Cardiac muscle cell (in vitro differentiated cells and primary cell): ENCODE measurements at regions not wholly inside any gene's neighbourhood (a gene's known extent, or its start where the extent isn't known, plus 50 kb on each side); places are given as distances from the start of the nearest gene placed in this dataset.
A peak's percentile ranks its signal among the peaks of the same experiment; 100 is the strongest.

Experiments used
- DNase-seq, 2 donors: peaks; one replicate each; pipeline versions ENCODE4 v3.0.0 to v3.0.0-alpha.2; 2010 to 2017; ENCODE audit warnings: low read depth in 1 of 2, low spot score in 1 of 2
- H3K27ac ChIP-seq: fragments of 200-600 bp; sonication (generic); 2 replicates; pipeline ENCODE4 v1.5.1; 2016
- H3K27me3 ChIP-seq: fragments of 200-600 bp; sonication (generic); 2 replicates; pipeline ENCODE4 v1.6.0; 2016; ENCODE audit warnings: control low read depth
- H3K36me3 ChIP-seq: fragments of 200-600 bp; sonication (generic); 2 replicates; pipeline ENCODE4 v1.5.1; 2016; ENCODE audit warnings: control low read depth
- H3K4me1 ChIP-seq: fragments of 200-600 bp; sonication (generic); 2 replicates; pipeline ENCODE4 v1.8.1; 2017; ENCODE audit warnings: low read depth, mild to moderate bottlenecking, mixed run types
- H3K4me3 ChIP-seq: fragments of 200-600 bp; sonication (generic); 2 replicates; pipeline ENCODE4 v1.5.1; 2016; ENCODE audit warnings: mild to moderate bottlenecking
- H3K9me3 ChIP-seq: fragments of 200-600 bp; sonication (generic); 2 replicates; pipeline ENCODE4 v1.5.1; 2017; ENCODE audit warnings: low read depth, mild to moderate bottlenecking, control low read depth
- CTCF ChIP-seq: IDR thresholded peaks from 2 replicates; pipeline ENCODE4 v1.5.1; 2012; ENCODE audit warnings: low read depth, mild to moderate bottlenecking, low read length

- H3K4me3 ChIP-seq = no peak overlapping the region
- H3K27me3 ChIP-seq = no peaks in the 10 kb centered on the region
- H3K9me3 ChIP-seq = no peaks in the 10 kb centered on the region
- peaks cover 6% of the 10 kb centered on the region for H3K4me1 ChIP-seq
- TF ChIP-seq CTCF = no peak
- no peak overlapping the region for H3K27ac ChIP-seq
- no peak for DNase-seq
- no peaks in the 10 kb centered on the region for H3K36me3 ChIP-seq
Measured at GRCh38 chr1:218182455-218182854, 102.6 kb upstream of the RRP15 start.

- no peak overlapping the region for H3K4me3 ChIP-seq
- H3K27me3 ChIP-seq = no peaks in the 10 kb centered on the region
- TF ChIP-seq CTCF = no peak
- no peaks in the 10 kb centered on the region for H3K9me3 ChIP-seq
- DNase-seq = no peak
- no peaks in the 10 kb centered on the region for H3K36me3 ChIP-seq
- no peak overlapping the region for H3K27ac ChIP-seq
- H3K4me1 ChIP-seq = no peaks in the 10 kb centered on the region
Measured at GRCh38 chr1:218200979-218201378, 84.1 kb upstream of the RRP15 start.

- DNase-seq = no peak
- Histone ChIP-seq H3K4me1 (no peaks in the 10 kb centered on the region), H3K36me3 (no peaks in the 10 kb centered on the region), H3K4me3 (no peak overlapping the region), H3K9me3 (no peaks in the 10 kb centered on the region), H3K27ac (no peak overlapping the region), H3K27me3 (no peaks in the 10 kb centered on the region)
- no peak for TF ChIP-seq CTCF
Measured at GRCh38 chr1:218201601-218202000, 83.5 kb upstream of the RRP15 start.

- Histone ChIP-seq H3K4me3 (no peak overlapping the region), H3K9me3 (no peaks in the 10 kb centered on the region)
- TF ChIP-seq CTCF = no peak
Measured at GRCh38 chr1:218205721-218206120, 79.4 kb upstream of the RRP15 start.

GRCh38 chr1:218207194-218207593, 77.9 kb upstream of the RRP15 start:
- Histone ChIP-seq H3K27ac (no peak overlapping the region), H3K36me3 (no peaks in the 10 kb centered on the region), H3K9me3 (no peaks in the 10 kb centered on the region), H3K27me3 (no peaks in the 10 kb centered on the region), H3K4me1 (no peaks in the 10 kb centered on the region), H3K4me3 (no peak overlapping the region)
- no peak for DNase-seq
- TF ChIP-seq CTCF = no peak

More at GRCh38 chr1:218205721-218206120, 79.4 kb upstream of the RRP15 start:
- Histone ChIP-seq H3K27ac (no peak overlapping the region), H3K36me3 (no peaks in the 10 kb centered on the region), H3K27me3 (no peaks in the 10 kb centered on the region), H3K4me1 (no peaks in the 10 kb centered on the region)
- DNase-seq = no peak

GRCh38 chr1:218209351-218209861, 75.7 kb upstream of the RRP15 start:
- no peak overlapping the region for H3K4me3 ChIP-seq
- no peaks in the 10 kb centered on the region for H3K4me1 ChIP-seq
- TF ChIP-seq CTCF = no peak
- no peaks in the 10 kb centered on the region for H3K9me3 ChIP-seq
- H3K27me3 ChIP-seq = no peaks in the 10 kb centered on the region
- H3K27ac ChIP-seq = no peak overlapping the region
- no peaks in the 10 kb centered on the region for H3K36me3 ChIP-seq
- peak in 1 of 2 donors; percentile 27 for DNase-seq
